RWPE2 (cell line): ENCODE measurements at regions not wholly inside any gene's neighbourhood (a gene's known extent, or its start where the extent isn't known, plus 50 kb on each side); places are given as distances from the start of the nearest gene placed in this dataset.
A peak's percentile ranks its signal among the peaks of the same experiment; 100 is the strongest.

Source experiments
- ATAC-seq: fragments of 200-7000 bp; cut with Tn5 transposase; 3 replicates; pipeline ENCODE4 v1.9.1; 2021; ENCODE audit warnings: low read depth
- DNase-seq: peaks from one replicate; pipeline ENCODE4 v3.0.0-alpha.2; 2020; ENCODE audit warnings: low spot score
- H3K27ac ChIP-seq: fragments of 450-650 bp; 2 replicates; pipeline ENCODE4 v1.5.1; 2017; ENCODE audit warnings: mild to moderate bottlenecking; ENCODE audit not compliant: poor library complexity, severe bottlenecking
- H3K27me3 ChIP-seq: fragments of 250-450 bp; sonication (Bioruptor Pico); 2 replicates; pipeline ENCODE4 v1.5.1; 2021; ENCODE audit warnings: mild to moderate bottlenecking, moderate library complexity; ENCODE audit not compliant: insufficient read depth, poor library complexity, severe bottlenecking
- H3K36me3 ChIP-seq: fragments of 250-450 bp; sonication (Bioruptor Pico); 2 replicates; pipeline ENCODE4 v1.5.1; 2020; ENCODE audit warnings: low read depth, mild to moderate bottlenecking, moderate library complexity
- H3K4me1 ChIP-seq: fragments of 250-450 bp; sonication (Bioruptor Pico); 2 replicates; pipeline ENCODE4 v1.5.1; 2021; ENCODE audit warnings: mild to moderate bottlenecking, moderate library complexity; ENCODE audit not compliant: insufficient read depth, poor library complexity, severe bottlenecking
- H3K4me3 ChIP-seq: fragments of 250-450 bp; sonication (Bioruptor Pico); 2 replicates; pipeline ENCODE4 v1.5.1; 2021; ENCODE audit warnings: mild to moderate bottlenecking, moderate library complexity; ENCODE audit not compliant: severe bottlenecking
- H3K9me3 ChIP-seq: fragments of 250-450 bp; sonication (Bioruptor Pico); 2 replicates; pipeline ENCODE4 v1.5.1; 2021; ENCODE audit warnings: mild to moderate bottlenecking, moderate library complexity; ENCODE audit not compliant: severe bottlenecking
- TF ChIP-seq, protein P1 (sequence below): fragments of 450-650 bp; IDR thresholded peaks from one replicate; pipeline ENCODE4 v1.5.1; 2017; ENCODE audit warnings: mild to moderate bottlenecking, moderate library complexity; ENCODE audit not compliant: poor library complexity, severe bottlenecking

DNA sequence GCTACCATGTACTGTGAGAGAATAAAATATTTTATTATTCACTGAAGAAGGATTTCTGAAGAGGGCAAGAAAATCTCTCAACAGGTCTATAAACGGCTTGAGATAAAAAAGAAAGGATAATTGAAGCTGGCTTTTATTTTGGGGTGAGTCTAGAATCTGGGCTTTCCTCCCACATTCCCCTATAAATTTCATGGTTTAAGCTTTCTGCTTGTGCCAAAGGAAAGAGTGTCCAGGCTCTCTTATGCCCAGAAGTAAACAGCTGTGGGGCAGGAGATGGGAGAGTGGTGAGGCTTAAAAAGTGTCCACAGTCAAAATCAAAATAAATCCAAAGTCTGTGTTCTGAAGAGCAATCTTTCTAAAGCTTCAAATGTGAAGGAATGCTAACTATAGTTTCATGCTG is 942.2 kb upstream of the MIR17HG start:
- Histone ChIP-seq H3K4me3 (no peak overlapping the region), H3K36me3 (no peaks in the 10 kb centered on the region), H3K9me3 (peaks cover 2% of the 10 kb centered on the region), H3K27ac (no peak overlapping the region), H3K4me1 (no peaks in the 10 kb centered on the region), H3K27me3 (no peaks in the 10 kb centered on the region)
- ATAC-seq = no peak
- TF ChIP-seq, protein P1, sequence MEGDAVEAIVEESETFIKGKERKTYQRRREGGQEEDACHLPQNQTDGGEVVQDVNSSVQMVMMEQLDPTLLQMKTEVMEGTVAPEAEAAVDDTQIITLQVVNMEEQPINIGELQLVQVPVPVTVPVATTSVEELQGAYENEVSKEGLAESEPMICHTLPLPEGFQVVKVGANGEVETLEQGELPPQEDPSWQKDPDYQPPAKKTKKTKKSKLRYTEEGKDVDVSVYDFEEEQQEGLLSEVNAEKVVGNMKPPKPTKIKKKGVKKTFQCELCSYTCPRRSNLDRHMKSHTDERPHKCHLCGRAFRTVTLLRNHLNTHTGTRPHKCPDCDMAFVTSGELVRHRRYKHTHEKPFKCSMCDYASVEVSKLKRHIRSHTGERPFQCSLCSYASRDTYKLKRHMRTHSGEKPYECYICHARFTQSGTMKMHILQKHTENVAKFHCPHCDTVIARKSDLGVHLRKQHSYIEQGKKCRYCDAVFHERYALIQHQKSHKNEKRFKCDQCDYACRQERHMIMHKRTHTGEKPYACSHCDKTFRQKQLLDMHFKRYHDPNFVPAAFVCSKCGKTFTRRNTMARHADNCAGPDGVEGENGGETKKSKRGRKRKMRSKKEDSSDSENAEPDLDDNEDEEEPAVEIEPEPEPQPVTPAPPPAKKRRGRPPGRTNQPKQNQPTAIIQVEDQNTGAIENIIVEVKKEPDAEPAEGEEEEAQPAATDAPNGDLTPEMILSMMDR = no peak
- DNase-seq = no peak

DNA sequence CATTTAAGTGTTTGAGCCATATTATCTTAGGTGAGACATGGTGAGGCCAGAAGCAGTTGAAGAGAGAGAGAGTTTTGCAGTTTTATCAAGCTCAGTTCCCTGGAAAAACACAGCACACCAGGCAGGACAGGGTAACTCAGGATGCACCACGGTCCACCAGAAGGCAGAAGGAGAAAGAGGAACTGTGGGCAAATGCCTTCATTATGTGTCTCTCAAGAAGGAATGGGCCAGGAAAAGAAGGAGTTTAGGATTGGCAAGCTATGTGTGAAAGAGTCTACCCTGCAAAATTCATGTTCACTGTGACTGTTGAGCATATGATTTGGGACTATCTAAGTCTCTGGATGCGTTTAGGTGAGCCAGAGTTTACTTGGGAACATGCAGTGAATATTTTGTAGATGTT is 934.5 kb upstream of the MIR17HG start:
- H3K36me3 ChIP-seq = no peaks in the 10 kb centered on the region
- H3K9me3 ChIP-seq = peaks cover 2% of the 10 kb centered on the region
- H3K4me3 ChIP-seq = no peak overlapping the region
- DNase-seq (no peak), ATAC-seq (no peak)
- no peak overlapping the region for H3K27ac ChIP-seq
- TF ChIP-seq, protein P1 = no peak
- H3K27me3 ChIP-seq = no peaks in the 10 kb centered on the region
- H3K4me1 ChIP-seq = peaks cover 24% of the 10 kb centered on the region

DNA sequence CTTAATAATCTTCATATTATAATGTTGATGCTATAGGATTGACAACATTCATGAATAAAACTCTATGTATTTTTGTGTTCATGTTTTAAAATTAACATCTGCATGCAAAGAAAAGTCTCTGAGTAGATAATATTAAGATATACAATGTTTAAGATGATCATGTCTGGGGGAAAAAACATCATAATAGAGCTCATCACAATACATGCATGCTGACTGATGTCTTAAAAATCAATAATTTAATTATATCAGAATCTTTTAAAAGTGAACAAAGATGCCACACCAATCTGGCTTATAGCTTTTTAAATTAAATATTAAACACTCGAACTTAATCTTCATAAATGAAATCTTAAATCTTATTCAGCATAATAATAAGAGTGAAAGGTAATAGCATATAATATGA is 933.9 kb upstream of the MIR17HG start:
- ATAC-seq (no peak), DNase-seq (no peak)
- no peaks in the 10 kb centered on the region for H3K36me3 ChIP-seq
- no peaks in the 10 kb centered on the region for H3K27me3 ChIP-seq
- H3K4me3 ChIP-seq = no peak overlapping the region
- H3K27ac ChIP-seq = no peak overlapping the region
- TF ChIP-seq, protein P1 = no peak
- H3K9me3 ChIP-seq = no peaks in the 10 kb centered on the region
- H3K4me1 ChIP-seq = peaks cover 24% of the 10 kb centered on the region

DNA sequence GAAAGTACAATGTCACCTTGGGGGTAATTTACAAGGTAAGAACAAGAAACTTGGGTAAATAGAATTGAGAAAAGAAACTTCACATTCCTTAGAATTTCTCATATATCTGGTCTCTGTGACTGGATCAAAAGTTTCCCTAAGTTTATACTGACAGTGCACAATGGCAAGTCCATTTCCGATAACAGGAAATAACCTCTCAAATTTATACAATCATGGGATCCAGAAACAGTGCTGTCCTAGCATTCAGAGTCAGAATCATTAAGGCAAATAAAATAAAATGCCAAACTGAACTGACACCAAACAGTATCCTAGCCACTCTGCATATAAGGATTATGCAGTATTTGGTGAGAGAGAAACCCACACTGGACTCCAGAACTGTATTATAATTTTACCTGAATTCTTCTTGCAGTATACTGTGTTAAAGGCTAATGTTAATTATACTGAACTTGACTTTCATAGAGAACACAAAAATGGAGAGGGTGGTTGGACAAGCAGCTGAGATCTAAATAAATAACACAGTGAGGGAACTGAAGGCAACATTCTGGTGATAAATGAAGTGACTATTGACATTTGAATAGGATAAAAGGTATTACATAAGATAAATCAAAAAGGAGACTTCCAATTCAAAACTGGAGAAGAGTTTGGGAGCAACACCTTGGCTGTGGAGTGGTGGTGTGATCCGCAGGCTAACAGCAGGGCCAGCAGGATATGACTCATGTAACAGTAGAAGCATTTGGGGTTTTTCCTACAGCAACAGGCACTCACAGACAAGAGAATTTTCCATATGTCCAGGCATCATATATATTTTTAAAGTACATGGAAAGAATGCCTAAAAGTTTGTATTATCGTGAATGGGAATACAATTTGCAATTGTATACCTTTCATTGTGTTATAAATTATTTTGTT is 932.5 kb upstream of the MIR17HG start:
- TF ChIP-seq, protein P1 = no peak
- Histone ChIP-seq H3K9me3 (peaks cover 2% of the 10 kb centered on the region), H3K36me3 (no peaks in the 10 kb centered on the region), H3K4me1 (peaks cover 24% of the 10 kb centered on the region), H3K27me3 (no peaks in the 10 kb centered on the region), H3K4me3 (no peak overlapping the region), H3K27ac (peak overlapping the region; percentile 58)
- DNase-seq (no peak), ATAC-seq (peak; percentile 97)

DNA sequence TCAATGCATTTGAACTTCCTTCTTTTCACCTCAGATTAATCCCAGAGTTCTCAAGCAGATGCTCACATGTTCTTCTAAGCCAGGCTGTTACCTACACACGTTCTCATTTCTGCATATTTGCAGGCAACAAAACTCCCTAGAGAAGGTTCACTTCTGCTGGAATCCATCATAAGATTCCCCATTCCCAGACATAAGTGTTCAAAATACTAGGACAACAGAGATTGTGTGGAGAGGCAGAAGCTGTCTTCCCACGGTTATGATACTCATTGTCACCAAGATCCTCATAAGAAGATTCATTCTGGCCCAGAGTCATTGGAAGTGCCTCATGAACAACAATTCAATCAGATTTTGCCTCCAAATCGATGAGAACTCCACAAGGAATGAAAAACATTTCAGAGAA is 931.6 kb upstream of the MIR17HG start:
- Histone ChIP-seq H3K36me3 (no peaks in the 10 kb centered on the region), H3K4me1 (peaks cover 24% of the 10 kb centered on the region), H3K27me3 (no peaks in the 10 kb centered on the region), H3K9me3 (peaks cover 3% of the 10 kb centered on the region), H3K27ac (peak overlapping the region; percentile 58), H3K4me3 (no peak overlapping the region)
- TF ChIP-seq, protein P1 = no peak
- DNase-seq (no peak), ATAC-seq (no peak)
